SKM-1 treated with dmso at 0.1 percent for 144 hours (cell line): ENCODE measurements at regions not wholly inside any gene's neighbourhood (a gene's known extent, or its start where the extent isn't known, plus 50 kb on each side); places are given as distances from the start of the nearest gene placed in this dataset.

Experiments used
- DNase-seq: peaks from one replicate; lab custom pipeline; 2025; ENCODE audit not compliant: unreplicated experiment; lab: John Stamatoyannopoulos, UW

GRCh38 chr5:165304193-165304827 is 1798.9 kb downstream of the MAT2B start:
- DNase-seq: no peak

DNA sequence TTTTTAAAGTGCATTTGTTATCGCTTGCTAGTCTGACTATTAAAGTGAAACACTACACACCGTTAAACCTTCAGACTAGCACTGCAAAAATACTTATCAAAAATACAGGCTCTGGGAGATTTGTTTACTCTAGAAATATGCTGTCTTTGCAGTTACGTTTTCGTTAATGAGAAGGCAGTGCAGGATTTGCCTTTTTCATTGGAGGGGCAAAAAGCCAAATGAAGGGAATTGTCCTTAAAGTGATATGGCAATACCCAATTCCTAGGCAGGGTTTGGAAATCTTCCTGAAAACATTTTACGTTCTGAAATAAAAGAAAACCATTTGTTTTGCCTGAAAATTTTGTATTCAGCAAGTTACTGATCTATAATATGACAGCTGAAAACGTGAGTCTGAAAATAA is 1800.2 kb downstream of the MAT2B start:
- DNase-seq: no peak

- no peak for DNase-seq
Observed at GRCh38 chr5:165309446-165309845, 1804.0 kb downstream of the MAT2B start.

GRCh38 chr5:165310031-165310430 is 1804.6 kb downstream of the MAT2B start:
- DNase-seq: no peak

- DNase-seq: no peak
Observed at GRCh38 chr5:165321912-165322311, 1816.5 kb downstream of the MAT2B start.

- no peak for DNase-seq
Observed at GRCh38 chr5:165325221-165325620, 1819.8 kb downstream of the MAT2B start.

DNA sequence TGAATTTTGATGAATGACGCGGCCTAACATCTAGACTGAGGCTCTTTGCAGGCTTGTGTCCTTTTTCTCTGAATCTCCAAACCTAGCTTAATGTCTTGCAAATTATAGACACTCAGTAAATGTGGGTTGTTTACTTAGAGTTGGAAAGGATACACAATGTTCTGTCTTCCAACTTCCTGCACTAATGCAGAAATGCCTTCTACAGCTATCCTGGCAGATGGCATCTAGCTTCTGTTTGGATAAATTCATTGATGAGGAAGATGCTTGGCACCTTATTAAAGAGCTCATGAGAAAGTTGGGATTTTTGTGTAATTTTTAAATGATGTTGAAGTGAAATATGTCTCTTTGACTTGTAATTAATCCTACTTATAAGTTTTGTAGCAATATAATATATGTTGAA is 1822.2 kb downstream of the MAT2B start:
- no peak for DNase-seq

DNA sequence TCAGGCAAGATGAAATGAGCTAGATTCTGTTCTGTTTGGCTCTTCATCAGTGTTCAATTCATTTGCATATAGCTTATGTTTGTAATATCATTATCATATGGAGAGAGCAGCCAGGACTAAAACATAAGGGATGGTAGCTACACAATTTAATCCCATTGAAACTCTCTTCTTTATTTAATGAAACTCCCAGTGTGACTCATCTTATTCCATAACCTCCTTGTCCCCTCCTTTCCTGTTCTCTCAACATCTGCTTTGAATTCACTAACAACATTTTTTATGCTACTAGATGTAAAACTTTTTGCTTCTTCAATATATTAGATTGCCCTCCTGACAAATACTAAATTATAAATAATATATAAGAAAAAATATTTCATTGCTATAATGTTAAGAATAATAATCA is 1823.4 kb downstream of the MAT2B start:
- DNase-seq: no peak

DNA sequence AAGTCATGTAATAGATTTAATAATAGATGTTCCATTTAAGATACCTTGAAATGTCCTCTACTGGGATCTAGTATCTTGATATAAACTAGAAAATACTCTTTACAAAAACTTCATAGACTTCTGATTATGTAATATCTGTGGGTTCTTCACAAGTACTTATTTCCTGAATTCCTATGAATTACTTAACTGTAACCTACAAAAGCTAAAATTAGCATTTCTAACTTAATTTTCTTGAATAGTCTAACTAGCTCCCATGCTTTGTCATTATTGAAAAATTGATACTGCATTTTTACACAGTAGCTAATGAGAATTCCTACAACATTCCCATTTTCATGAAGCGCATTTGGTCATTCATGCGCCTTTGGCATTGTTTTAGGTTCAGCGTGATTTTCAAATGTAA is 1828.2 kb downstream of the MAT2B start:
- no peak for DNase-seq

DNA sequence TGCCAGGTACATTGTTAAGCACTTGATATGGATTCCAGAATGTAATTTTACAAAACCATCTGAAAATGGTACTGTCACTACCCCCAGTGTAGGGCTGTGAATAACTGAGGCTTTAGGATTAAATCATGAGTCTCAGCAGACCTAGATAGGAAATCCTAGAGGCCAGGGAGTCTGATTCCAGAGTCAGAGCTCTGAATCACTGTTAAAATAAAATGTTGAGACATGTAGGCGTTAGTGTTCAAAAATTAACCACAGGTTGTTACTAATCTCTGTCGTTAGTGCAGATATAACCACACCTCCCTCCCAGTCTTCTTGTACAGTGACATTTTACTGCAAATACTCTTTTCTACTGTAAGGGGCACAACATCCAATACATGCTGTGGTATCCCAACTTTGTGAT is 1828.8 kb downstream of the MAT2B start:
- no peak for DNase-seq

DNA sequence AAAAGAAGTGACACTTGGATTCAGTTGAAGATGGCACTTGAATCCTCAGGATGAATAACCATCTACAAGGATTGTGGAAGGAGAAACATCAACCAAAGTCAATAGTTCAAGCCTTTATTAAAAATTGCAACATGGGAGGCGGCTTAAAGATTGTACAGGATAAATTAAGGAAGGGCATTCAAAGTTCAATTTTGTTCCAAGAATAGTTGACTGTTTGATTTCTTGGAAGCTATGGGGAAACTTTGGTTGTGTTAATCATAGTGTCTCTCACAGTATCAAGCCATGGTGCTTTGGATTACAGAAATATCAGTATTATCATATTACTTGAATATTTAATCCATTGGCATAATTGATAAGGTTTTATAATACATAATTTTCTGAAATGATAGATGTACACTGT is 1844.3 kb downstream of the MAT2B start:
- DNase-seq: no peak

- DNase-seq: no peak
Observed at GRCh38 chr5:165351342-165351741, 1845.9 kb downstream of the MAT2B start.

- no peak for DNase-seq
Observed at GRCh38 chr5:165360366-165360765, 1854.9 kb downstream of the MAT2B start.

GRCh38 chr5:165360784-165361542 is 1855.5 kb downstream of the MAT2B start:
- no peak for DNase-seq

GRCh38 chr5:165370233-165370632 is 1864.8 kb downstream of the MAT2B start:
- no peak for DNase-seq

GRCh38 chr5:165370794-165371193 is 1865.4 kb downstream of the MAT2B start:
- DNase-seq: no peak

- DNase-seq: no peak
Observed at GRCh38 chr5:165375201-165375600, 1869.8 kb downstream of the MAT2B start.

DNA sequence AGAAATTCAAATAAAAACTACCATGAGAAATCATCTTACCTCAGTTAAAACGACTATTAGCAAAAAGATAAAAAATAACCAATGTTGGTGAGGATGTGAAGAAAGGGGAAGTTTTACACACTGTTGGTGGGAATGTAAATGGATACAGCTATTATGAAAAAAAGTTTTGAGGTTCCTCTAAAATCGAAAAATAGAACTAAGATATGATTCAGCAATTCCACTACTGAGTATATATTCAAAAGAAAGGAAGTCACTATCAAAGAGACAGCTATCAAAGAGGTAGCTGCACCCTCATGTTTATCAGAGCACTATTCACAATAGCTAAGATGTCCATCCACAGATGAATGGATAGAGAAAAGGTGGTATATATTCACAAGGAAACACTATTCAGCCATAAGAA is 1888.4 kb downstream of the MAT2B start:
- no peak for DNase-seq

DNA sequence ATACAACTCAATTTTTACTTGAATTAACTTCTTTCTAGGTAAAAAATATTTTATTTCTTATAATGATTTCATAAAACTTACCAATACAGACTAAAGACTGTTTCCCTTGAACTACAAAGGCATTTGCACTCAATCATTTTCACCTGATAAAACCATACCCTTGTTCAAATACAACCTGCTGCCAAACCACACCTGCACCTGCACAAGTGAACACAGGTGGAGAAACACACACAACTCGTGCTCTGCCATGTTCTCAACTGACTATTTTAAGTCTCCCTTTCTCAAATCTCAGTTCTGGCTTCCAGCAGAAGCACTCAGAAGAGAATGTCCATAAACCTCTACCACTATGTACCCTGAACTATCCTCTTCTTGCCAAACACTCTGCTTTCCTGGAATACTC is 1892.1 kb downstream of the MAT2B start:
- DNase-seq: no peak

GRCh38 chr5:165400086-165400485 is 1894.7 kb downstream of the MAT2B start:
- DNase-seq: no peak

DNA sequence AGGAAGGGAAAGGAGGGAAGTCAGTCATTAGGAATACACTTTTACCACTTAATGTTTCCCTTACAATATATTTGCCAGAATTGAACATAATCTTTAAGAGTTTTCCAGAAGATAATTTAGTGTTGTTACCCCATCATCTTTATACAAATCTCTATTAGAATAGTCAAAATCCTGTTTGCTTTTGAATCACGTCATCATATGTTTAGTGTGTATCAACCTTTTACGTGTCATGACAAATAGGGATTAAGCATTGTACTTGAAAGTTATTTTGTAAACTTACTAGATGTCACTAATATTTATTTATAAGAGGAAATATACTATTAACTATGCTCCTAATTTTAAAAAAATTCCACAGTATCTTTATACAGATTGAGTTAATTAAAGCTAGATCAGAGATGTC is 1899.5 kb downstream of the MAT2B start:
- DNase-seq: no peak

- no peak for DNase-seq
Observed at GRCh38 chr5:165405340-165405739, 1899.9 kb downstream of the MAT2B start.

DNA sequence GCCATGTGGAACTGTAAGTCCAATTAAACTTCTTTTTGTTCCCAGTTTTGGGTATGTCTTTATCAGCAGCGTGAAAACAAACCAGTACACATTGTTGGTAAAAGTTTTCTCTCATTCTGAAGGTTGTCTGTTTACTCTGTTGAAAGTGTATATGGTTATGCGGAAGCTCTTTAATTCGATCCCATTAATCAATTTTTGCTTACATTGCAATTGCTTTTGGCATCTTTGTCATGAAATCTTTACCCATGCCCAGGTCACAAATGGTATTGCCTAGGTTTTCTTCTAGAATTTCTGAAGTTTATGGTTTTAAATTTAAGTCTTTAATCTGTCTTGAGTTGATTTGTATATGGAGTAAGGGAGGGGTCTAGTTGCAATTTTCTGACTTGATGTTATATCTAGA is 1901.9 kb downstream of the MAT2B start:
- no peak for DNase-seq
